Omental fat pad (tissue), 3 donors: ENCODE measurements at regions not wholly inside any gene's neighbourhood (a gene's known extent, or its start where the extent isn't known, plus 50 kb on each side); places are given as distances from the start of the nearest gene placed in this dataset.

ENCODE experiments used
- ATAC-seq: fragments of 150-250 bp; one replicate; pipeline ENCODE4 v1.9.1; 2016; ENCODE audit warnings: mild to moderate bottlenecking, moderate library complexity; ENCODE audit not compliant: low FRiP score
- DNase-seq: peaks from one replicate; pipeline ENCODE4 v3.0.0-alpha.2; 2019; ENCODE audit warnings: low spot score
- CTCF ChIP-seq, 3 donors: fragments of 450-650 bp; IDR thresholded peaks; one replicate each; pipeline ENCODE4 v1.5.1; 2016 to 2017; ENCODE audit warnings: antibody characterized with exemption in 3 of 3, mild to moderate bottlenecking in 3 of 3, moderate library complexity in 2 of 3

- TF ChIP-seq CTCF (IDR thresholded peaks at IDR 0.05), result no peak
- no peak for DNase-seq
- ATAC-seq, result no peak
Observed at GRCh38 chr18:47457614-47458013, 206.2 kb upstream of the SKOR2 start.

- no peak for ATAC-seq
- TF ChIP-seq CTCF (IDR thresholded peaks at IDR 0.05), result no peak
- no peak for DNase-seq
Observed at GRCh38 chr18:47453038-47453437, 201.6 kb upstream of the SKOR2 start.

GRCh38 chr18:47448956-47449355 lies 197.5 kb upstream of the SKOR2 start:
- ATAC-seq (no peak), DNase-seq (no peak)
- TF ChIP-seq CTCF (IDR thresholded peaks at IDR 0.05), result no peak

DNA sequence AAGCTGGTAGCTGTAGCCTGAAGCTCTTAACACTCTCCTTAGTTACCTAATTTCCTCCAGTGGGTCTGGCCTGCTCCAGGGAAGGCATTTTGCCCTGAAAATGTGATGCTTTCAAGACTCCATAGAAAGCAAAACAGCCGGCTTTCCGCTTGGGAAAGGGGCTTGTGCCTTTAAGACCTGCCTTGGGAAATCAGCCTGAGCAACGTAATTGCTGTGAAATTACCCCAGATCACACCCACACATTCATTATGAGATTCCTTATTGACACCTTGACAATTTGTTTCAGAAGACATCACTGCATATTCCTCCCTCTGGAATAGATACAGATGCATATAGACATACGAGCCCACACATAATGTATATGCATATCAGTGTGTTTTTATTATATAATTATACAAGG lies 190.5 kb upstream of the SKOR2 start:
- ATAC-seq, result no peak
- TF ChIP-seq CTCF (IDR thresholded peaks at IDR 0.05), result no peak
- DNase-seq, result no peak

DNA sequence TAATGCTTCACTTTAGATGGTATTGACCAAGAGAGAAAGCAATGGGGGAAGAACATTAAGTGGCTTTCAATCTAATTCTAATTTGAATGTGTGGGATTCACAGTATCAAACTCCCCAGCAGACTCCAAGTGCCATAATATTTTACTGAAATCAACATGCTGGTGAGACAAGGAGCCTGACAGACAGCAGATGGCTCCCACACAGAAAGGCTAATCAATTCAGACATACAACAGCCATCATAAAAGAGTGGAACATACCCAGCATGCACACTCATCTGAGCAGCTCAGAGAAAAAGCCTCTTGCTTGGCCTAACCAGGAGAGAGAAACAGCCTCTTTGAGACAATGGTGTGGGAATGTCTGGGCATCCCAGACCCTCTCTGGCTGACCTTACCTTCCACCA lies 186.5 kb upstream of the SKOR2 start:
- TF ChIP-seq CTCF (IDR thresholded peaks at IDR 0.05), result no peak
- no peak for DNase-seq
- ATAC-seq, result no peak

GRCh38 chr18:47436871-47437270 lies 185.4 kb upstream of the SKOR2 start:
- DNase-seq, result no peak
- no peak for ATAC-seq
- TF ChIP-seq CTCF (IDR thresholded peaks at IDR 0.05), result no peak

GRCh38 chr18:47434214-47434746 lies 182.8 kb upstream of the SKOR2 start:
- DNase-seq, result no peak
- TF ChIP-seq CTCF (IDR thresholded peaks at IDR 0.05), result no peak
- ATAC-seq, result no peak
